Panc1 (cell line): ENCODE measurements at regions not wholly inside any gene's neighbourhood (a gene's known extent, or its start where the extent isn't known, plus 50 kb on each side); places are given as distances from the start of the nearest gene placed in this dataset.

ENCODE experiments used
- ATAC-seq: fragments of 200-7000 bp; cut with Tn5 transposase; 2 replicates; pipeline ENCODE4 v1.9.1; 2020; ENCODE audit warnings: mild to moderate bottlenecking, moderate library complexity
- BruUV-seq: library from RNA; stranded (reverse); fragments of 400-500 nt; replicated peaks from 2 replicates; lab custom pipeline; 2021; lab: Mats Ljungman, UMichigan
- CTCF ChIA-PET: fragments of 300-600 bp; sonication (Branson Sonifier 250); formaldehyde crosslinking; loops from one replicate; lab custom pipeline; 2022; ENCODE audit warnings: antibody characterized with exemption; lab: Charles Lee
- POLR2A ChIA-PET: fragments of 300-600 bp; sonication (Branson Sonifier 250); formaldehyde crosslinking; loops from one replicate; lab custom pipeline; 2022; ENCODE audit warnings: antibody characterized with exemption; lab: Charles Lee
- DNase-seq: peaks from one replicate; pipeline ENCODE4 v3.0.0-alpha.2; 2010; ENCODE audit warnings: low read depth, low spot score
- H3K27ac ChIP-seq: 2 replicates; pipeline ENCODE4 v1.5.1; 2011; ENCODE audit warnings: mild to moderate bottlenecking, low read length, inconsistent platforms
- H3K27me3 ChIP-seq: fragments of 200-500 bp; sonication (Bioruptor generic); 2 replicates; pipeline ENCODE4 v1.6.0; 2014; ENCODE audit warnings: low read length, inconsistent platforms; ENCODE audit not compliant: control insufficient read depth, insufficient read depth
- H3K36me3 ChIP-seq: fragments of 200-500 bp; sonication (Bioruptor generic); 2 replicates; pipeline ENCODE4 v1.5.1; 2014; ENCODE audit warnings: inconsistent platforms, mild to moderate bottlenecking, low read length, moderate library complexity; ENCODE audit not compliant: control insufficient read depth, insufficient read depth
- H3K4me1 ChIP-seq: 2 replicates; pipeline ENCODE4 v1.5.1; 2011; ENCODE audit warnings: inconsistent platforms, mild to moderate bottlenecking, low read length, moderate library complexity; ENCODE audit not compliant: control insufficient read depth, insufficient read depth
- H3K4me3 ChIP-seq, 2 experiments: 2 replicates each; pipeline ENCODE4 v1.5.1; 2011 to 2012; ENCODE audit warnings: low read depth in 2 of 2, low read length in 2 of 2, mild to moderate bottlenecking in 2 of 2, inconsistent platforms in 1 of 2, moderate library complexity in 1 of 2
- H3K9me3 ChIP-seq: fragments of 200-500 bp; sonication (Bioruptor generic); 2 replicates; pipeline ENCODE4 v1.5.1; 2014; ENCODE audit warnings: low read depth, mild to moderate bottlenecking, inconsistent platforms, low read length, moderate library complexity; ENCODE audit not compliant: control insufficient read depth, insufficient read depth
- POLR2AphosphoS5 ChIP-seq: IDR thresholded peaks from 2 replicates; pipeline ENCODE4 v1.6.1; 2012; ENCODE audit warnings: mild to moderate bottlenecking, low read depth, low read length, moderate library complexity
- SIN3A ChIP-seq: IDR thresholded peaks from 2 replicates; pipeline ENCODE4 v1.6.1; 2012; ENCODE audit warnings: low read depth, mild to moderate bottlenecking, low read length, moderate library complexity, borderline replicate concordance; ENCODE audit not compliant: insufficient read depth
- TCF7L2 ChIP-seq: IDR thresholded peaks from 2 replicates; pipeline ENCODE4 v1.6.1; 2011; ENCODE audit warnings: mild to moderate bottlenecking, low read depth, low read length, inconsistent platforms
- in situ Hi-C: cut with HindIII; loops from 2 replicates; pipeline ENCODE4 v1.10.0; 2016; ENCODE audit warnings: low sequenced_read_pairs, low pct_unique_long_range_greater_than_20kb
- intact Hi-C: fragments of 100-400 bp; cut with micrococcal nuclease; formaldehyde crosslinking; loops from one replicate; pipeline ENCODE4 v1.10.0; 2022; ENCODE audit not compliant: unreplicated experiment
- TF ChIP-seq, protein P1 (sequence below): fragments of 450-650 bp; IDR thresholded peaks from 2 replicates; pipeline ENCODE4 v1.5.1; 2017; ENCODE audit warnings: mild to moderate bottlenecking
- TF ChIP-seq, protein P2 (sequence below), 2 experiments: IDR thresholded peaks; 2 replicates each; pipeline ENCODE4 v1.6.1; 2011 to 2012; ENCODE audit warnings: low read depth in 2 of 2, control low read depth in 1 of 2, low read length in 1 of 2, mild to moderate bottlenecking in 1 of 2, moderate library complexity in 1 of 2; ENCODE audit not compliant: insufficient read depth in 1 of 2

- Histone ChIP-seq H3K4me1 (no peaks in the 10 kb centered on the region), H3K36me3 (no peaks in the 10 kb centered on the region), H3K9me3 (no peaks in the 10 kb centered on the region), H3K27me3 (no peaks in the 10 kb centered on the region), H3K27ac (no peak overlapping the region), H3K4me3 (no peak overlapping the region)
- no TSS peak for BruUV-seq
- in situ Hi-C loops = no loop called here
- DNase-seq = no peak
- ChIA-PET POLR2A (no interaction called here), CTCF (no interaction called here)
- intact Hi-C loops = no loop called here
- TF ChIP-seq, protein P1, sequence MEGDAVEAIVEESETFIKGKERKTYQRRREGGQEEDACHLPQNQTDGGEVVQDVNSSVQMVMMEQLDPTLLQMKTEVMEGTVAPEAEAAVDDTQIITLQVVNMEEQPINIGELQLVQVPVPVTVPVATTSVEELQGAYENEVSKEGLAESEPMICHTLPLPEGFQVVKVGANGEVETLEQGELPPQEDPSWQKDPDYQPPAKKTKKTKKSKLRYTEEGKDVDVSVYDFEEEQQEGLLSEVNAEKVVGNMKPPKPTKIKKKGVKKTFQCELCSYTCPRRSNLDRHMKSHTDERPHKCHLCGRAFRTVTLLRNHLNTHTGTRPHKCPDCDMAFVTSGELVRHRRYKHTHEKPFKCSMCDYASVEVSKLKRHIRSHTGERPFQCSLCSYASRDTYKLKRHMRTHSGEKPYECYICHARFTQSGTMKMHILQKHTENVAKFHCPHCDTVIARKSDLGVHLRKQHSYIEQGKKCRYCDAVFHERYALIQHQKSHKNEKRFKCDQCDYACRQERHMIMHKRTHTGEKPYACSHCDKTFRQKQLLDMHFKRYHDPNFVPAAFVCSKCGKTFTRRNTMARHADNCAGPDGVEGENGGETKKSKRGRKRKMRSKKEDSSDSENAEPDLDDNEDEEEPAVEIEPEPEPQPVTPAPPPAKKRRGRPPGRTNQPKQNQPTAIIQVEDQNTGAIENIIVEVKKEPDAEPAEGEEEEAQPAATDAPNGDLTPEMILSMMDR = no peak
- TF ChIP-seq, protein P2, sequence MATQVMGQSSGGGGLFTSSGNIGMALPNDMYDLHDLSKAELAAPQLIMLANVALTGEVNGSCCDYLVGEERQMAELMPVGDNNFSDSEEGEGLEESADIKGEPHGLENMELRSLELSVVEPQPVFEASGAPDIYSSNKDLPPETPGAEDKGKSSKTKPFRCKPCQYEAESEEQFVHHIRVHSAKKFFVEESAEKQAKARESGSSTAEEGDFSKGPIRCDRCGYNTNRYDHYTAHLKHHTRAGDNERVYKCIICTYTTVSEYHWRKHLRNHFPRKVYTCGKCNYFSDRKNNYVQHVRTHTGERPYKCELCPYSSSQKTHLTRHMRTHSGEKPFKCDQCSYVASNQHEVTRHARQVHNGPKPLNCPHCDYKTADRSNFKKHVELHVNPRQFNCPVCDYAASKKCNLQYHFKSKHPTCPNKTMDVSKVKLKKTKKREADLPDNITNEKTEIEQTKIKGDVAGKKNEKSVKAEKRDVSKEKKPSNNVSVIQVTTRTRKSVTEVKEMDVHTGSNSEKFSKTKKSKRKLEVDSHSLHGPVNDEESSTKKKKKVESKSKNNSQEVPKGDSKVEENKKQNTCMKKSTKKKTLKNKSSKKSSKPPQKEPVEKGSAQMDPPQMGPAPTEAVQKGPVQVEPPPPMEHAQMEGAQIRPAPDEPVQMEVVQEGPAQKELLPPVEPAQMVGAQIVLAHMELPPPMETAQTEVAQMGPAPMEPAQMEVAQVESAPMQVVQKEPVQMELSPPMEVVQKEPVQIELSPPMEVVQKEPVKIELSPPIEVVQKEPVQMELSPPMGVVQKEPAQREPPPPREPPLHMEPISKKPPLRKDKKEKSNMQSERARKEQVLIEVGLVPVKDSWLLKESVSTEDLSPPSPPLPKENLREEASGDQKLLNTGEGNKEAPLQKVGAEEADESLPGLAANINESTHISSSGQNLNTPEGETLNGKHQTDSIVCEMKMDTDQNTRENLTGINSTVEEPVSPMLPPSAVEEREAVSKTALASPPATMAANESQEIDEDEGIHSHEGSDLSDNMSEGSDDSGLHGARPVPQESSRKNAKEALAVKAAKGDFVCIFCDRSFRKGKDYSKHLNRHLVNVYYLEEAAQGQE (IDR thresholded peaks at IDR 0.05; ENCODE audit: insufficient read depth in 1 of 2, low read depth in 2 of 2, low read length in 1 of 2) = no peak
- TF ChIP-seq TCF7L2 (no peak), SIN3A (no peak), POLR2AphosphoS5 (no peak)
- ATAC-seq = no peak
These were observed 197.8 kb downstream of the DMAC1 start for GRCh38 chr9:7601739-7602138.

DNA sequence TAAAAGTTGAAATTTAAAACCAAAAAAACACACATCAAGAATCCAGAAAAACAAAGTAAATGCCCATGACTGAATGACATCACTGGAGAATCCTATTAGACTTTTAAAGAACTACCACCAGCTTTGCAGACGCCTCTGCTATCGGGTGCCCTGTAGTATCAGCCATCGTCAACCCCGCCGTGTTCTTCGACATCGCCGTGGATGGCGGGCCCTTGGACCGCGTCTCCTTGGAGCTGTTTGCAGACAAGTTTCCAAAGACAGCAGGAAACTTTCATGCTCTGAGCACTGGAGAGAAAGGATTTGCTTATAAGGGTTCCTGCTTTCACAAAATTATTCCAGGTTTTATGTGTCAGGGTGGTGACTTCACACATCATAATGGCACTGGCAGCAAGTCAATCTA is 201.9 kb downstream of the DMAC1 start:
- ChIA-PET POLR2A (no interaction called here), CTCF (no interaction called here)
- no peak for TF ChIP-seq SIN3A
- no peak for TF ChIP-seq TCF7L2
- TF ChIP-seq, protein P2 (IDR thresholded peaks at IDR 0.05; ENCODE audit: insufficient read depth in 1 of 2, low read depth in 2 of 2, low read length in 1 of 2) = no peak
- TF ChIP-seq, protein P1 = no peak
- no peak for TF ChIP-seq POLR2AphosphoS5
- Histone ChIP-seq H3K36me3 (no peaks in the 10 kb centered on the region), H3K9me3 (no peaks in the 10 kb centered on the region), H3K27me3 (no peaks in the 10 kb centered on the region), H3K27ac (no peak overlapping the region), H3K4me1 (no peaks in the 10 kb centered on the region), H3K4me3 (no peak overlapping the region)
- no TSS peak for BruUV-seq
- in situ Hi-C loops = no loop called here
- intact Hi-C loops = no loop called here
- no peak for DNase-seq
- no peak for ATAC-seq
